Fibroblast of the conjunctiva (primary cell): ENCODE measurements at regions not wholly inside any gene's neighbourhood (a gene's known extent, or its start where the extent isn't known, plus 50 kb on each side); places are given as distances from the start of the nearest gene placed in this dataset.
"Not testable (repeated sequence)": the region's sequence is repeated elsewhere in the genome, so short reads cannot be mapped to it uniquely, and the experiment has no call there.

ENCODE experiments used
- DNase-seq: peaks from one replicate; pipeline ENCODE4 v3.0.0-alpha.2; 2010; ENCODE audit warnings: low read depth

GRCh38 chr9:41367301-41367700 lies 178.2 kb upstream of the ZNG1F start:
- not testable (repeated sequence) for DNase-seq

- DNase-seq: not testable (repeated sequence)
Measured at GRCh38 chr9:41361790-41362189, 172.7 kb upstream of the ZNG1F start.

GRCh38 chr9:41359116-41359515 lies 170.0 kb upstream of the ZNG1F start:
- DNase-seq: peak; percentile 2

GRCh38 chr9:41358682-41359081 lies 169.6 kb upstream of the ZNG1F start:
- peak; percentile 16 for DNase-seq

GRCh38 chr9:41357918-41358404 lies 168.8 kb upstream of the ZNG1F start:
- not testable (repeated sequence) for DNase-seq

- not testable (repeated sequence) for DNase-seq
Measured at GRCh38 chr9:41357350-41357748, 168.2 kb upstream of the ZNG1F start.

GRCh38 chr9:41356588-41357349 lies 167.7 kb upstream of the ZNG1F start:
- DNase-seq: peak; percentile 43

GRCh38 chr9:41355712-41356450 lies 166.8 kb upstream of the ZNG1F start:
- DNase-seq: not testable (repeated sequence)

- not testable (repeated sequence) for DNase-seq
Measured at GRCh38 chr9:41354978-41355377, 165.9 kb upstream of the ZNG1F start.

- not testable (repeated sequence) for DNase-seq
Measured at GRCh38 chr9:41354060-41354934, 165.2 kb upstream of the ZNG1F start.

- not testable (repeated sequence) for DNase-seq
Measured at GRCh38 chr9:41353026-41353425, 163.9 kb upstream of the ZNG1F start.

GRCh38 chr9:41352390-41352789 lies 163.3 kb upstream of the ZNG1F start:
- not testable (repeated sequence) for DNase-seq

GRCh38 chr9:41347893-41348292 lies 158.8 kb upstream of the ZNG1F start:
- not testable (repeated sequence) for DNase-seq

GRCh38 chr9:41332562-41332961 lies 143.4 kb upstream of the ZNG1F start:
- DNase-seq: not testable (repeated sequence)

- not testable (repeated sequence) for DNase-seq
Measured at GRCh38 chr9:41321277-41321676, 132.2 kb upstream of the ZNG1F start.

- not testable (repeated sequence) for DNase-seq
Measured at GRCh38 chr9:41308953-41309352, 119.8 kb upstream of the ZNG1F start.

- DNase-seq: not testable (repeated sequence)
Measured at GRCh38 chr9:41285744-41286143, 96.6 kb upstream of the ZNG1F start.

- DNase-seq: not testable (repeated sequence)
Measured at GRCh38 chr9:41280299-41281238, 91.5 kb upstream of the ZNG1F start.

GRCh38 chr9:41279437-41279836 lies 90.3 kb upstream of the ZNG1F start:
- DNase-seq: not testable (repeated sequence)

GRCh38 chr9:41279033-41279432 lies 89.9 kb upstream of the ZNG1F start:
- DNase-seq: not testable (repeated sequence)
